Activated CD8-positive, alpha-beta memory T cell treated with anti-CD3 and anti-CD28 coated beads for 36 hours (primary cell): ENCODE measurements at regions not wholly inside any gene's neighbourhood (a gene's known extent, or its start where the extent isn't known, plus 50 kb on each side); places are given as distances from the start of the nearest gene placed in this dataset.

Experiments
- CTCF ChIA-PET: fragments of 350-600 bp; sonication (Branson Sonifier 250); formaldehyde crosslinking; loops from one replicate; lab custom pipeline; 2021; ENCODE audit warnings: antibody characterized with exemption; lab: Charles Lee
- POLR2A ChIA-PET: fragments of 350-600 bp; sonication (Branson Sonifier 250); formaldehyde crosslinking; loops from one replicate; lab custom pipeline; 2021; ENCODE audit warnings: antibody characterized with exemption; lab: Charles Lee

DNA sequence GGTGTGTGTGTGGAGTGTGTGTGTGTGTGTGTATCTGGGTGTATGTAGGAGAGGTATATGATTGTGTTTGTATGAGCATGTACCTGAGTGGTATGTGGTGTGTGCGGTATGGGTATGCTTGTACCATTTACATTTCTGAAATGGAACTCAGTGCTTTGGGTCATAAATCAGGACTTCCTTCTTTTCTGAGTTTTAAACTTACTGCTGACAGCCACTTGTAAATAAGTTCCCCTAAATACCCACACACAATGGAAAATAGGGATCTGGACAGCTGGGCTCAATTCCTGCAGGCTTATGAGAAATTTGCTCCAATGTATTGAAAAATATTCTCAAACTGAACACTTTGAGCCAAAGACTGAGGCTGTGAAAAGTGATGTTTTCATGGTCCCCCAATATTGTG lies 293.6 kb downstream of the HLX start:
- ChIA-PET CTCF (no interaction called here), POLR2A (no interaction called here)

DNA sequence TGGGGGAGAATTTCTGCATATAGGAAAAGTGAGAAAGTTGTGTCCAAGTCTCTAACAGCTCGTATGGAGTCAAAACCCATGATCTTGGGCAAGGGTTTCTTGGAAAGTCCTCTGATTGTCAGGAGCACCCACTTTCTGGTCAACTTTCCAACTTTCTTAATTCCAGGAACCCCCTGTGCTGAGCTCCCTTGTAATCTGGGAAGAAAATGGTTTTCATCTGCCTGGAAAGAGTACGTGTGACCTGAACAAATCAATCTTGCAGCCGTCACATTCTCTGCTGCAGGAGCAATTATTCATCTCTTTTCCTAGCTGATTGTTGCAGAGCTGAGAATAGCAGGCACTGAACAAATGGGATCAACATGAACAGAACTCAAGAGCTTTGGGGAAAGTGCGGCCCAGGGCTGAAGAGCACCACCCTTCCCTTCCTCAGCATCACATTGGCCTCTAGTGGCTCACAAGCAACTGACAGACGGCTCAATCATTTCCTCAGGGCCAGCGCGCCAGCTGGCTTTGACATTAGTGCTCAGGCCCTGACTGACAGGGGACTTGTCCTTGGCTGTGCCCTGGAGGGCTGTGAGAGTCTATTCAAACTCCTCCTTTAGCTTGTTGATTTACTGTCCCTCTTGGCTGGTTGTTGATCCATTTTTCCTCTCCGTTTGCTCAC lies 295.2 kb downstream of the HLX start:
- ChIA-PET POLR2A (no interaction called here), CTCF (no interaction called here)

DNA sequence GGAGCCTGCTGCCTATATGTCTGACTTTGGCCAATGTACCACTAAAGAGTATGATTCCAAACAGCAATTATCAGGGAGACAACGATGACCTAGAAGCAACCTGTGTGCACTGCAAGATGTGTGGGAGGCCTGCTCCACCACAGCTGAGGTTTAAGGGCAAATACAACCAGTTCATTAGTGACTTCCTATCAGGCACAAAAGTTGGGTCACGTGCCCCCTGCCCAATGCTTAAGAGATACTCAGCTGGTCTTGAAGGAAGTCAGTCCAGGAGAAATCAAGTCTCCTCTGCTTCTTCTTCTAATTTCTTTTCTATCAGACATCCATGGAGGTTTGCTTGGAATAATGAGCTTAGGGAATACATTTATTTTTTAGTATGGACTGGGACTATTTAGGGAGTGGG lies 296.0 kb downstream of the HLX start:
- POLR2A ChIA-PET: no interaction called here
- CTCF ChIA-PET: no interaction called here

DNA sequence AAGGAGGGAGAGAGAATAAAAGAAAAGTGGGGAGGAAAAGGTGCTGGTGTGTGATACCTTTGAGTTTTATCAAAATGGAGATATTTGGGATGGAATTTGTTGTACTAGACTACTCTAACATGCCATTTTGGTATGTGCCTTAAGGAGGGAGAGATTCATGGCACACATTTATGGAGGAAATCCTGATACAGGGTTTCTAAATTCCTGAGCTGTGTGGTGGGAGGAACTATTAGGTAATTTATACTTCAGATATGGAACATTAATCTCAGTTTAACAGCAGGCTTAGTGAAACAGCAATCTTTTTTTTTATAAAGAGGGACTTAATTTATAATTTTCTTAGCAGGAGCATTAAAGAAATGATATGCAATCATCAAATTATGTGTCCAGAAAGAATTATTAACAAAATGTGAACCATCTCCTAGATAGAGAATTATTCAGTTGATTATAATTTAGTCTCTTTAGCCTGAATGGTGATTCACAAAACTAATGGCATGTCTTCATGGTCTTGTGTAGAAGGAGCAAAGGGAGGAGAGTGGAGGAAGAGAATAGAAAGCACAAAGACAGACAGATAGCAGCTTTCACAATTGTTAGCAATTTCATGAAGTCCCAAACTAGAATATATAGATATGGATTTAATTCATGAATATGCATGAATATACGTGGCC lies 301.6 kb downstream of the HLX start:
- CTCF ChIA-PET: no interaction called here
- POLR2A ChIA-PET: no interaction called here

DNA sequence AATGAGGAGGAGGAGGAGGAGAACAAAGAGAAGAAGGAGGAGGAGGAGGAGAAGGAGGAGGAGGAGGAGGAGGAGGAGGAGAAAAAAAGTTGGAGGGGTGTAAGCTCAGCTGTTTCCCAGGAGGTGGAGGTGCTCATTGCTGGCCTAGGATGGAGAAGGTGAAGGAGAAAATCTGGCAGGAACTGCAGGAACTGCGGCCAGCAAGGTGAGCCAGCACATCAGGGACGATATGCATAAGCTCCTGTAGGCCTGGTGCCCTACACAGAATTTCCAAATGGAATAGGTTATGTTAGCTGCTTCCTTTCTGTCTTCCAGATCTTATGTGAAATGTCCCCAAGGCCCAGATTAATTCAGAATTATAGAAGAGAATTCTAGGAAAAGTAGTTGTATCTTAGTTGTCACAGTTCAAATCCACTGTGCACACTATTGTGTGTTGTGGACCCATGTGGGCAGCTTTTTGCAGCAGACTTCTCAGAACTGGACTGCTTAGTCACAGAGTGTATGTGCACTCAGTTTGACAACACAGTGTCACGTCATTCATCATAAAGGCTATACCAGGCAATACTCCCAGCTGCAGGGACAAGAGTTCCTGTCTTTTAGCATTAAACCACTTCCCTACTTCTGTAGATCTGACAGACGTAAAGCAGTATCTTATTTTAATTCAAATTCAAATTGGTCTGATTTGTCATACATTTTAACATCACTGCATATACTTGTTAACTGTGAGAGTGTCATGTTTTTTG lies 303.7 kb downstream of the HLX start:
- ChIA-PET POLR2A (no interaction called here), CTCF (no interaction called here)

DNA sequence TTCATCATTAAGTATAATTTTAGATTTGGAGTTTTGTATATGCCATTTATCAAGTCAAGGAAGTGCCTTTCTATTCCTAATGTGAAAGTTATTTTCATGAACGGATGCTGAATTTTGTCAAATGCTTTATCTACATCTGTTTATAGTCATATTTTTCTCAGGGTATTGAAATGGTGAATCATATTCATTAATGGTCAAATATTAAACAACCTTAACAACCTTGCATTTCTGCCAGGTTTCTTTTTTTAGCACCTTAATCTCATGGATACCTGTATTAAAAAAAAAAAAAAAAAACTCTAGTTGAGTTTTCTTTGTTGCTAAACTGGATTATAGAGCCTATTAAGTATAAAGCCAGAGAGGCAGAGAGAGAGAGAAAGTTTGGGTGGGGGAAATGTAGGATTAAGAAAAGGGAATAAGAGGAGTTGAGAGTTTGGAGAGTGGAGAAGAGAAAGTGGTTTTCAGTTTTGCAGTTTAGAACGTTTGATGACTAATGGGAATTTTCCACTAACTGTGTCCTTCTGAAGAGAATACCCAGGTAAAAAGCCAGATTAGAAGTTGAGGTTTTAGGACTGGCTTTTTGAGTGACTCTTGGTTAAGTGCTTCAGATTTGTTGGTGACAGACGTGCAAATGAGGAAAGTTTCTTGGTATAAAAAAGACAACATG lies 305.0 kb downstream of the HLX start:
- CTCF ChIA-PET: no interaction called here
- POLR2A ChIA-PET: no interaction called here

DNA sequence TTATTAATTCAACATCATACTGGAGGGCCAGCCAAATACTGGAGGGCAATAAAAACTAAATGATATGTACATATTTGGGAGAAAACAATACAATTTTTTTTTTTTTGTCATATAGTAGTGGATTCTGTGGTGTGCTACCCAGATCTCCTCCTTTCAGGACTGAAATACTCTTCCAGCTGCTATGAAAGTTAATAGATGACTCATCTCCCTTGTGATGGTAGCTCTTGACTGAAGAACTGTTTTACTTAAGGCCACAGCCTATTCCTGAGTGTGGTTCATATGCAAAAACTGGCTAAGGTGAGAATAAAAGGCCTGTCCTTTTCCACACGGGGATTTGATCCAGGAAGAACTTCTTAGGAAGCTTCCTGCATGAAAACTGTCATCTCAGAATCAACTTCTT lies 307.9 kb downstream of the HLX start:
- CTCF ChIA-PET: no interaction called here
- POLR2A ChIA-PET: no interaction called here

DNA sequence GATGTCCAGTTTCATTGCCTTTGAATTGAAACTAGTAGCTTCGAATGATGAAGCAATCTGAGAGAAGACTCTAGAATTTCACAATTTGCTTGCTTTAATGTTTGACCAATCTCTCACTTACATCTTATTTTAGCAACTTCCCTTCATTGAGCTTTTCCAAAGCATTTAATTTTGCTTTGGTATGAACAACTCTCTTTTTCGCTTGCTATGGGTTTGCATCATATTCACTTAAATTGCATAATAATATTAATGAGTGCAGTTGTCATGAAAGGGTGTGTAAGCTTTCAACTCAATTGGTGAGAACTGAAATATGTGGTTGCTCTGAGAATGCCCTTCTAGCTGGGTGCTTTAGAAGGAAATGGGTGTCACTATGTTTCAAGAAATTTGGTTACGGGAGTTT lies 309.2 kb downstream of the HLX start:
- ChIA-PET POLR2A (no interaction called here), CTCF (no interaction called here)

DNA sequence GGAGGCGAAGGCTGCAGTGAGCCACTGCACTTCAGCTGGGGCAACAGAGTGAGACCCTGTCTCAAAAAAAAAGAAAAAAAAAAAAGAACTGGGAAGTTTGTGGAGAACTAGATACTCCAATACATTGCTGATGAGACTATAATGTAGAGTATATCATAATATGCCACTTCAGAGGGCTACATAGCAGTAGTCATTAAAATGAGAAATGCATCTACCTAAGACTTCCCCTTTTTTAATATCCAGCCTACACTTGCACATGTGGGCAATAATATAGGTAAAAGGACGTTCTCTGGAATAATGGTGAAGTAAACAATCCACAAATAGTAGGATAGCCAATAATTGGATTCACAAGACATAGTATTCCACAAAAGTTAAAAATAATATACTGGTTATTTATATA lies 311.0 kb downstream of the HLX start:
- CTCF ChIA-PET: no interaction called here
- POLR2A ChIA-PET: no interaction called here

DNA sequence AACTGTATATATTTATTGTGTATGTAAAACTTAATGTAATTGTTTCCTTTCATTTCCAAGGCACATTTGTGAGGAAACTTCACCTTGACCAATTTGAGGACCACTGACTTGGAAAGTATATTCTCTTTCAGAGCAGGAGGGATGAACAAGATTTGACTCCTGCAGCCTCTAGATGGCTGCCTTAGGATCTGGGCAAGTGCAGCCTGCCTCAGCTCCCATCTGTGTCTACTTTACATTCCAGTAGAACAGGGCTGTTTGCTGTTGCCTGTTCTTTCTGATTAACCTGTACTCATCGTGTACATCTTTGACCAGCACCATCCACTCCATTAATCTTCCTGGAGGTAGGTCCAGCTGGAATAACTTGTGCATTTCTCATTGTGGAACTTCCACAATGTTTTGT lies 312.8 kb downstream of the HLX start:
- POLR2A ChIA-PET: no interaction called here
- CTCF ChIA-PET: interaction anchor here (0.5 to 1.5 kb wide), 2 partner anchors 10 to 211 kb away, joined by 3 read pairs; no protein-coding TSS in a partner anchor

DNA sequence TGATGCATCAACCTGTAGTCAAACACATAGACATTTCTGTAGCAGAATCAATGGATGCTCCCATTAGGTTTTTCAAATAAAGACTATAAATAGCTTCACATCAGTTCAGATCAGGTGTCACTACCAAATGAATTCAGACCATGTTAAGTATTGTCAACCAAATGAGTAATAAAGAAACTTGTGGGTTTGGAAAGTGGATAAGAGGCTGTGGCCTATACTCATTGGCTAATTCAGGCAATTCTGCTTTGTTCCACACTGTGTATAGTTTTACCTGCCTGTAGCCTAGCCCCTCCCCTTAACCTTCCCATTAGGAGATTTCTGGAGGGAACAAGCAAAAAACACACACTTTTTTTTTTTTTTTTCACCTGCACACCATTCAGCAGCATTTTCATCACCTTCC lies 321.2 kb downstream of the HLX start:
- ChIA-PET POLR2A (no interaction called here), CTCF (no interaction called here)

DNA sequence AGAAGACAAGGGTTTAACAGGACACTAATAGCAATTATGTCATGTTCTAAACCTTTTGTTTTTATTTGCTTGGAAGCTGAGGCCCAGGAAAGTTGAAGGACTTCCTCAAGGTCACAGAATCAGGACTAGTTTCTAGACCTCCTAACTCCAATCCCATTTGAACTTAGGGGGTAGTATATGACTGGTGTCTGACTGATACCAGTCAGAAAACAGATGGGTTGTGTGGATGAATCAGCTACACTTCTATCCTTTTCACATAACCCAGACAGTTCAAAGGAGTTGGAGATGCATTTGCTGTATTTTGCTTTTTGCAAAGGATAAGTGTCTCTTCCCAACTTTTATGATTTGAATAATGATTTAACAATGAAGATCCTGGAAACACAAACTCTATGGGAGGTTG lies 322.5 kb downstream of the HLX start:
- POLR2A ChIA-PET: no interaction called here

DNA sequence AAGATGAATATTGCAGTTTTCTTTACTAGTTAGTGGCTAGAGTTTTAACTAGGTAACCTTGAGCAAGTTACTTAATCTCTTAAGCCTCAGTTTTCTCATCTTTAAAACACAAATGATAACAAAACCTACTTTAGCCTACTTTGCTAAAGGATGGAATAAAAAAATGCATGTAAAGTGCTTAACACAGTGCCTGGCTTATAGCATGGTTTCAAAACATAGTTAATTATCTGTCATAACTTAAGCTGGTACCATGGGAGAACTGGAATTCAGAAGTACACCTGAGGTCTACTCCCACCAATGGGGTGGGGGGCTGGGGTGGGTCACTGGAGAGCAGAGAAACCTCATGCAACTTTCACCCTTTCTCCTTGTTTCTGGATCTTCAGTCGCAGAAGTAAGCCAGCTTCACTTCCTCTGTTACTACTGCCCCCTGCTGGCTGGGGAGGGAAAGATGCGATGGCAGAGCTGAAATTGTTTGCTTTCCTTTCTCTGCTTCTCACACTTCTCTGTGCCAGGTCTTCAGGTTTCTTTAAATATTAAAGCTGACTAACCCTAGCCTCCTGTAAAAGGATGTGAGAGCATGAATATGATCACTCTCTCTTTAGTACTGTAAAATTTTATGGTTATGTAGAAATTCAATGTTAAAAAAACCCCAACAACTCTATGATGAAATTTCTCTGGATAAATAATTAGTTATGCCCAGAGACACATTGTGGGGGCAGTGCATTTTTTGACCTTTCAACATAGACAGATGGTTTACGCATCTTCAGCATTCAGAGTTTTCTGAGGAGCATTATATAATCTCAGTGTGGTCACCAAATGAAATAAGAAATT lies 324.2 kb downstream of the HLX start:
- ChIA-PET CTCF (interaction anchor here (1.0 to 1.6 kb wide), 2 partner anchors 298 to 394 kb away, joined by 3 to 4 read pairs; no protein-coding TSS in a partner anchor), POLR2A (no interaction called here)

More for the DNA sequence above, 322.5 kb downstream of the HLX start:
- CTCF ChIA-PET: interaction anchor here (1.6 kb wide), 2 partner anchors 9 to 392 kb away, joined by 3 to 4 read pairs; no protein-coding TSS in a partner anchor

DNA sequence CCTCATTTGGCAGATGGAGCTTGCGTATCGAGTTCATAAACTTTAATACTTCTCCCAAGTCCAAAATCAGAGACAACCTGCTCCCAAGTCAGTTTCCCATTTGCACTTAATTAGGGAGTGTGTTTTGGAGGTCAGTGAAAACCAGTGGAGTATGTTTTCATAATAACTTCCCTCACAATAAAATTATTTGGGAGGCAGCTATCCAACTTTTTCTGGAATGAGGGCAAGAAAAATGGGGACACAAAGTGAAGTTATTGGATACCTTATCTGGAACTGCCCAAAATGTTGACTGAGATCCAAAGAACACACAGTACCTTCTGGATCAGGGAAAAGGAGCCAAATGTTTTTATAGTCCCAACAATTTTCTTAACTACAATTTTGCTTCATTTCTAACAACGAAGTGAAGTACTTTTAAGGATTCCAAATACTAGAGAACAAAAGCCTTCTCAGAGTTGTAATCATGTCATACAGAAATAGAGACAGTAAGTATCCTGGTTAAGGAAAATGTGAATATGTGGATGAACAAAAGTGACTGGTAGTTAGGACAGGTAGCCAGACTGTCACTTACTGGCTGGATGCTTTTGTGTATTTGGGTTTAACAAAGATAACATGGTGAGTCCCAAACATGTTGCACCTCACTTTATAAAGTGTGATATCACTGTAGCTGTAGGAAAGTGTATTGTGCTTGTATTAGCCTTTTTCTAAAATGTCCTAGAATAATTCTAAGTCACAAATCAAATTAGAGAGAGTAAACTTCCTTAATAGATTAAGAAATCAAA lies 325.0 kb downstream of the HLX start:
- ChIA-PET CTCF (interaction anchor here (1.0 kb wide), 1 partner anchor 299 kb away, joined by 3 read pairs; no protein-coding TSS in a partner anchor), POLR2A (no interaction called here)

DNA sequence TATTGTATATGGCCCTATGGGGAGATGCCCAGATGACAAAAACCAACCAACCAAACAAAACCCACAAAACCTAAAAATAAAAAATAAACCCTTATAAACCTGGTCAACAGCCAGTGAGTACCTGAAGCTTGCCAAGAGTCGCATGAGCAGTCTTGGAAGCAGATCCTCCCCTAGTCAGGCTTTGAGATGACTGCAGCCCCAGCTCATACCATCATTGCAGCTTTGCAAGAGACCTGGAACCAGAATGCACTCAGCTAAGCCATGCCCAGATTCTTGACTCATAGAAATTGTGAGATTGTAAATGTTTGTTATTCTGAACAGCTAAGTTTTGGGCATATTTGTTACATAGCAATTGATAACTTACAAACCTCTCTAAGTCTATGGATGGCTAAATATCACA lies 326.8 kb downstream of the HLX start:
- ChIA-PET POLR2A (no interaction called here), CTCF (no interaction called here)

DNA sequence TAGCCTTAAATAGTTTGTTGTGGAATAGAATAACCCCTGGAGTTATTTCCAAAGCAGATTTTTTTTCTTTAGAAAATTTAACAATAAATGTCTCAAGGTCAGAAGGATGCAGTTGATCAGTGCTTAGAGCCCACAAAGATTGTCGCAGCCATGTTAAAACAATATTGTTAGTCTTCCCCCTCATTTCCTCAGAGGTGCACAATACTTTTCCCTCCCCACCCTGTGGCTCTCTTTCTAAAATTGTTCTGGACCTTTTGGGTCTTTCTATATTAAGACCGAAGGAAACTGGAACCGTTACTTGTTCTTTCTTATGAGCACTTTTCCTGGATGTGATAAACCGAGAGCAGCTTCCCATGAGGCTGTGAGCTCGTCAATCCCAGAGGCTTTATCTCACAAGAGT lies 333.7 kb downstream of the HLX start:
- POLR2A ChIA-PET: no interaction called here
- CTCF ChIA-PET: no interaction called here

DNA sequence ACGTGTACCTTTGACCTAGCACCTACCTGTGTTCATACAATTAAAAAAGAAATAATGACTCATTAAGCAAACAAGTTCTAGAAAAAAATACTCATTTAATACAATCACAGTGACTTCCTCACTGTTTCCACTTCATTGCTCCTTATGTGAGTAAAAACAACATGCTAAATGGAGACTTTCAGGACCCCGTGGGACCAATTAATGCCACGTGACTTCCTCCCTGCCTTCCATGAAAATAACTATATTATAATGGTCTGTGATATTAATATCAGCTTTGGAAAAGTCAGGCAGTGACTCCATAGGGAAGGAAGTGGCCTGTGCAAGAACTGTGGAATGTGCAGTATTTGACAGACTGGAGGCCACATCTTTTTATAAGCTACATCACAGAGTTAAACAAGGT lies 337.8 kb downstream of the HLX start:
- CTCF ChIA-PET: no interaction called here

DNA sequence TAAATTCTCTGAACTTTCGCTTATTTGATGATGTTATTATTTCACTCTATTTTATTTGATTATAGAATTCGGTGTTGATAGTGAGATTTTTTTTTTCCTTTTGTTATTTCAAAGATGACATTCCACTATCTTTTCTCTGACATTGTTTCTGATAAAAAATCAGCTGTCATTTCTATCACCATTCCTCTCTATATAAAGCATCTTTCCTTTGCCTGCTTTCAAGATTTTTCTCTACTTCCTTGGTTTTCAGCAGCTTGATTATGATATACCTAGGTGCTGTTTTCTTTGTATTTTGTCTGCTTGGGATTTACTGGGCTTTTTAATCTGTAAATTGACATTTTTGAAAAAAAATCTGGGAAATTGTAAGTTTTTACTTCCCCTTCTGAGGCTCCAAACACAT lies 344.0 kb downstream of the HLX start:
- POLR2A ChIA-PET: no interaction called here
- CTCF ChIA-PET: no interaction called here

More for the DNA sequence above, 337.8 kb downstream of the HLX start:
- POLR2A ChIA-PET: no interaction called here

DNA sequence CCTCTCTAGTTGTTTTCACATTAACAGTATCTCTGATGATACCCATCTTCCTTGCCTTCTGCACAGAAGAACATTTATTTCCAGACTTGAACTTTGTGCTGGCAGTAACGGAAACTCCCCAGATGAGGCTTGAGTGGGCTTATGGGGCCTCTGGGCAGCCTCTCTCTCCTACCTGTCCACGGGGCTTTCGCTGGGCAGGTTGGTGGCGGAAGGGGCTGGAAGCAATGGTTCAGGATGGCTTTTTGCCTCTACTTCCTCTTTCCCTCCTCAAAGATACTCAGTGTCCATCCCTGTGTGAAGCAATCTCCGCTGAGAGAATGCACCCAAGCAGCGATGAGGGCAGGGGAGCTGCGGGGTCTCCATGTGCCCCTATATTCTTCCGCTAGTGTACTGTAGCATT lies 348.2 kb downstream of the HLX start:
- POLR2A ChIA-PET: no interaction called here
- CTCF ChIA-PET: no interaction called here
